HG03060 (cell line): ENCODE measurements at regions not wholly inside any gene's neighbourhood (a gene's known extent, or its start where the extent isn't known, plus 50 kb on each side); places are given as distances from the start of the nearest gene placed in this dataset.
A peak's percentile ranks its signal among the peaks of the same experiment; 100 is the strongest.

ENCODE experiments used
- ATAC-seq: cut with Tn5 transposase; IDR thresholded peaks from one replicate; pipeline ENCODE4 v1.9.1; 2021; ENCODE audit warnings: low read depth, moderate number of reproducible peaks; ENCODE audit not compliant: unreplicated experiment

DNA sequence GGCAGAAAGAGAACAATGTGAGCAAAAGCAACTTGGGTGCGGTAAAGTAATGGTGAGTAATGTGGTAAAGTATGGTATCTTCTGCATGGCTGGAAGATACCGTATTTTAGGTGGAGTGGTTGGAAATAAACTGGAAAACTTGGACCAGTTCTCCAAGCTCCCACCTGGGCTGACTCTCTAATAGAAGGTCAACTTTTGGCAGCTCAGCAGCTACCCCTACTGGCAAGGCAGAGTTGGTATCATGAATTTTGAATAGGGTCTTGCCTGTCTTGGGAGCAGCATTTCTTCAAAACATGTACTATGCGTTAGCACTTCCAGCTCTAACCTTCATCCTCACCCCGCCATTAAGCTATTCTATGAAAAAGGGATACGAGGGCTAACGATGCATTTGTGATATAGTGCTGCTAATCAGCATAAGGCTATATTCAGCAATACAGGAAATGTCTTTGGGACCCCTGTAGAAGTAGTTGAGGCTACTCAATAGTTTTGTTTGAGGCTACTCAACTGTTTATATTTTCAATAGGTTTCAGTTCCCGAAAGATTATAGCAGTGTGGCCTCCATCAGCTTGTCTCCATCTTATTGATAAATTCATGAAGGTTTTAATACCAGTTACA is 276.3 kb upstream of the FAR2 start:
- ATAC-seq = no peak

DNA sequence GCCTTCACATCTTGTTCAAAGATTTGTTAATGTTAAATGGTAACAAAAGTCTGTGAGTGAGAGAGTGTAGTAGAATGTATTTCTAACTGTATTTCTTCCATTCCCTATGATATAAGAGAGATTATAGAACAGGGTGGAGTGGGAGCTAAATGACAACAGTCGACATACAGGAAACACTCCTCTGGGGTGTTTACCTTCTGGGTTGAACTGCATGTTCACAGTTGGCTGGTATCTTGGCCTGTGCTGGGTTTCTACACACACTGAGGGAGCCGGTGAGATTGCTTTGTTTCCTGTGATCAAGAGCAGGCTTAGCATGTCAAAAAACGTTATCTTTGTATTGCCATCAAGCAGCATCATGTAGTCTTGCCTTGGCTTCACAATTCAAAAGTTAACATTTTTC is 274.3 kb upstream of the FAR2 start:
- ATAC-seq = no peak

DNA sequence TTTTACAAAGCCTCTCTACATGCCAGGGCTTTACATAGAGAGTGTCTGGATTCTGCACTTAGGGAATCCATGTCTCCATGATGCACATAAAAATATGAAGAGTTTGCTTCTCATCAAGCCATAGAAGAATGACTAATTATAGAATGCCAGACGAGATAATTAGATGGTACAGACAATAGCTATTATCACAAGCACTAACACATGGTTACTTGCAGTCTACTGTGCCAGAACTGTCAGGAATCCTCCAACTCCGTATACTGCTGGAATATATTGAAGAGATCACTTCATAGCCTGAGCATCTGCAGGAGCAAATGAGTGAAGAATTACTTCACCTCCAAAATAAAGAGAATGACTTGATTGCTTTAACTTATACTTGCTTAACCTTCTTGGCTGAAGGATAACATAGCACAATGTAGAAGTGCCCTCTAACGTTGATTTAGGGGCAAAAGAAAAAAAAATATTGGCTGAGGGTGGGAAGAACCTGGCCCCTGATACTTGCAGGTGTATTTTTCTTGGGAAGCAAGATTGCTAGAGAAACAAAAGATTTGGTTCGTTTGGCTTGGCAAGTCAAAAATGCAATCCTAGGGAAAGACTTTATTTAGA is 272.8 kb upstream of the FAR2 start:
- no peak for ATAC-seq

DNA sequence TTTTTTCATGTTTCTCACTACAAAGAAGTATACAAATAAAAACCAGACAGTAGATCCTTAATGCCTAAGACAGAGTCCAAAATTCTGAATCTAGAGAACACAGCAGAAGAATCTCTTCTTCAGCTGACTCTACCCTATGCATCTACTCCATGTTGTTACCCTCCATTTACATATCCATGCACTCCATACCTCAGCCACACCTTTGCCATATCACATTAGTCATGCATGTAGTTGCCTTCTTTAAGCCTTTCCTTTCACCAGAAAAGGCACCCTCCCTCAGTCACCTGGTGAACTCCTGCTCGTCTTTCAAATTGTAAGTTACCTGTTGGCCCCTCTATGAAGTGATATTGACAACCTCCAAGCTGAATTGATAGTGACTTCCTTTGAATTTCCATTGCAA is 271.2 kb upstream of the FAR2 start:
- no peak for ATAC-seq

DNA sequence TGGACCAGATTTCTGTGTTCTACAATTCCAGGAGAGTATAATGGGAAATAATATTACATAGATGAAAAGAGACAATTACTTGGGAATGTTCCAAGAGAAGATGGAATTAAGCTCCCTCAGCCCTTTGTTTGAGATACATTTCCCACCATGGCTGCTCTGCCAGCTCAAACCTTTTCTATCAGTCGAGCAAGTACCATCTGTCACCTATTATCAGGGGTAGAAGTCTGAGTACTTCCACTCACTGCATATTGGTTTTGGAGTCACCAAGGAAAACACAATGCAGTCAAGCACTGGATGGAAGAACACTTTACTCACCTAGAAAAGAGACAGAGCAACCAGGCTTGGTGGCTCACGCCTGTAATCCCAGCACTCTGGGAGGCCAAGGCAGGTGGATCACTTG is 270.4 kb upstream of the FAR2 start:
- no peak for ATAC-seq

DNA sequence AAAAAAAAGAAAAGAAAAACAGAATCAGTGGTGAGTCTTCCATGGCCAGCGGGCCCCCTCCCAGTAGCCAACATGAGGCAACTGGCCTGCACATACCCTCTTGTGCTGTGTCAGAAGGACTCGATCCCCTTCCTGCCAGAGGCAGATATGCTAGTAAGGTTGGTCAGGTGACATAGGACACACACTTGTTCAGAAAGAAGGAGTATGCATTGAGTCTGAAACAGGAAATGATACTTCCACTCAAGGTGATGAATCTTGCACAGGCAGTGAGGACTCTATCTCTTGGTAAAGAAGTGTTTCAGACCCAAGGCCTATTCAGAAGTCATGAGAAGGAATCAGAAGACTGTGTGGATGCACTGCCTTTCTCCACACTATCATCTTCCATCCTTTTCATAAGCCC is 269.7 kb upstream of the FAR2 start:
- ATAC-seq = peak; percentile 82

DNA sequence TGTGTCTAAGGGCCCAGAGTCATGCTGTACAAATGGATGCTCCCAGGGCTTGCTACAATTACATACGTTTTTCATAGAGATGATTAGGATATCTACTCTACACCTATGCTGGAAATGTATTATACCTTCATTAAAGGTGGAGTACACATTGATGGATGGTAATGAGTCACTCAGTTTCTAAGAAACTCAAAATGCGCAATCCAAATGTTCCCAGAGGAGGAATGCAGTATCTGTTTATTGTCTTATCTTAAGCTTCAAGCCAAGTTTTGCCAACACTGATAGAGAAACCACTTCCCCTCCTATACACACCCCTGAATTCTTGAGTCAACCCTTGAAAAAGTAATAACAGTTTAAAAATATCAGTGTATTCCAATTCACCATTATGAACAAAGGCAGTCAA is 266.6 kb upstream of the FAR2 start:
- ATAC-seq = no peak

DNA sequence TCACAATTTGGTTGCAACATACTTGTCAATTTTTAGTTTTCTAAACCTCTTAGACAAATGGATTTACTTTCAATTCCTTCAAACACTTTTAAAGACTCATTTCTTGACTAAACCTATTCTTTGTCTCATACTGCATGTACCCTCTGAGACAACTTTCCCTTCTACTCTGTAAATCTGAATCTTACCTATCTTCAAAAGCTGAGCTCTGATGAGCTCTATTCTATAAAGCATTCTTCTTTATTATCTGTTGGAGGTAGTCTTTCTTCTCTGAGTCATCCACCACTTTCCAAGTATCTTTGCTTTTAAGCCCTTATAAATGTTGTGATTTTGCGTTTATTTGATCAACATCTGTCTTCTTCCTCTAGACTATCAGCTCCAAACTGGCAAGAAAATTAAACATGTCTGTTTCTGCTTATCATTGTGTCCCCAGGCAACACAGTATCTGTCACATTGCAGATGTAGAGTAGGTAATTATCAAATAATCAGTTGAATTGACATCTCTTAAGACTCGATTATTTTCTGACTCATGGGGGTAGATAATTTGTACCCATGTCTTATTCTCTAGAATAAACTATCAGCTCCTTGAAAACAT is 265.6 kb upstream of the FAR2 start:
- ATAC-seq = no peak

DNA sequence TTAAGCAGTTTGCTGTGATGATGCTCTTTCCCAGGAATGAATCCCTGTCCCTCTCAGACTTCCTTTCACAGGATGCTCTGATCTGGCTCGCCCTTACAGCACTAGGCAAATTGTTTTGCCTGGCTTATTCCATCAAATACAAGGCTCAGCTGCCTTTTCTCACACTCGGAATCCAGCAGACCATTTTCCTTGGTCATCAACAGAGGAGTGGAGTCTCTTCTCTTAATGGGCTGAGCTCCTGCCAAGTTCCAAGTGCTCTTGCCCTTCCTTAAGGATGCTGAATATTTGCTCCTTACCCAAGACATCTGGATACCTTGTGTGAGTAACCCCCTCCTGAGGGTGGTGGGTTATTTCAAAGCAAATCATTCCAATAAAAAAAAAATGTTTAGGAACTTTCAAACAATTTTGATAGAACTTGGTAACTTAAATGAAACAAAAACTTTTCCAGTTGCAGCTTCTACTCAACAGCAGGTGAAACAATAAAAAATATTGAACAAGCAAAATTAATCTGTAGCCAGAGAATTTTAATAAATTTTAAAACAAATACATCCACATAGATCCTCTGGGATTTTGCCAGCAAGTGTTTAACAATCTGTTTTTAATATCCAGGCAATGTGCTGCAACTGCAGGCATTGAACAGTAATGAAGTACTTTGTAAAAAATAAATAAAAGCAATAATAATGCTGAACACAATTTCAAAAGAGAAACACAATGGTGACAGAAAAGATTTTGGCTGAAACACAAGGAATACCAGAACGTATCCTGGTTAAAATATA is 264.0 kb upstream of the FAR2 start:
- ATAC-seq = no peak

DNA sequence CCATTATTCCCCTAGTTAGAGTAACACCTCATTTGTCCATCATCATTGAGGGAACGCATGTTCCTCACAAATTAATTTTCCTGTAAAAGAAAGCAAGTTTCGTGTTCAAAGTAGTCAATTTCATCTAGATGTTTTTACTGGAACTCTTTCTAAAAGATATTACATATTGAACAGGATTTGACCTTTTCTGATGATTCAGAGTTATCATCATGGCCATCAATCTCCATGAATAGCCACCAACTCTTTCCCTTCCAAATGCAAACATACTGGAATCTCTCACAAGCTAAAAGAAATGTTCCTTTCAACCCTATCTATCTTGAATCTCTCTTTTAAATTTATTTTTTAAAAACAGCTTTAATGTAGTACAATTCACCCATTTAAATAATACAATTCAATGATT is 263.1 kb upstream of the FAR2 start:
- no peak for ATAC-seq

DNA sequence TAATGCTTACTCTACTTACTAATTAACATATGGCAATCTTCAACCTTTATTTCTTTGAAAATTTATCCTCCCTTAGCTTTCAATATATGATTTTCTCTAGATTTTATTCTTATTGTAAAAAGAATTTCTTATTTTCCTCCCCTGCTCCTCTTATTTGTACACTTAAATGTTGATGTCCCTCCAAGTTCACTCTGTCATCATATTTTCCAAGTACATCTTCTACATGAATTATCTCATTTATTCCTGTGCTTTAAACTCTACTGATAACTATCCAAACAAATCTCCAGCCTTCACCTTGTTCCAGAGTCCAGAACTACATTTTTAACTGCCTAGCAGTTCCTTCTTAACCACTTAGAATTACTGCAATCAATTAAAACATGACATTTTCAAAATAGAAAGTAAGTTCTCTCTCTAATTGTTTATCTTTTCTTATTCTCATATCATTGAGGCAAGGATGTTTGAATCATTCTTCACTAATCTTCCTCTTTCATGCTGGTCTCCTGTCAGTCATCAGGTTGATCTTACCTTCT is 261.6 kb upstream of the FAR2 start:
- no peak for ATAC-seq

DNA sequence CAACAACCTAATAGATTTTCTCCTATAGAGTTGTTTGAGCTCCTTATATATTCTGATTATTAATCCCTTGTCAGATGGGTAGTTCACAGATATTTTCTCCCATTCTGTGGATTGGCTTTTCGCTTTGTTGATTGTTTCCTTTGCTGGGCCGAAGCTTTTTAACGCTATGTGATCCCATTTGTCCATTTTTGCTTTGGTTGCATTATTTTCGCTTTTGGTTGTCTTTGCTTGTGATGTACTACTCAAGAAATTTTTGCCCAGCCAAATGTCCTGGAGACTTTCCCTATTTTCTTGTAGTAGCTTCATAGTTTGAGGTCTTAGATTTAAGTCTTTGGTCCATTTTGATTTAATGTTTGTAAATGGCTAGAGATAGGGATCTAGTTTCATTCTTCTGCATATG is 258.4 kb upstream of the FAR2 start:
- ATAC-seq = no peak

DNA sequence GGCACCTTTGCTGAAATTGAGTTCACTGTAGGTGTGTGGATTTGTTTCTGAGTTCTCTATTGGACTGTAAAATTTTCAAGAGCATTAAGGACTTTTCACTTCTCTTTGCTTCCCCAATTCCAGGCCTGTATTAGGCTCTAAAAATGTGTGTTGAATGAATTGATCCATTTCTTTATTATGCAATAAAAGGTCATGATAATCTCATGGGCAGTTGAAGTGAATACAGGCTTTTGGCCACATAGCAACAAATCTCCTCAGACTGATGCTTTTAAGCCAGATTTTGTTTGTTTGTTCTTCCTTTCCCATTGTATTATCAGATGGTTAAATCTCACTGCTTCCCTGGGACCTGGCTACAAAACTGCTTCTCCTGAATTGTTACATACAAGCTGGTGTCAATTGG is 258.0 kb upstream of the FAR2 start:
- no peak for ATAC-seq

DNA sequence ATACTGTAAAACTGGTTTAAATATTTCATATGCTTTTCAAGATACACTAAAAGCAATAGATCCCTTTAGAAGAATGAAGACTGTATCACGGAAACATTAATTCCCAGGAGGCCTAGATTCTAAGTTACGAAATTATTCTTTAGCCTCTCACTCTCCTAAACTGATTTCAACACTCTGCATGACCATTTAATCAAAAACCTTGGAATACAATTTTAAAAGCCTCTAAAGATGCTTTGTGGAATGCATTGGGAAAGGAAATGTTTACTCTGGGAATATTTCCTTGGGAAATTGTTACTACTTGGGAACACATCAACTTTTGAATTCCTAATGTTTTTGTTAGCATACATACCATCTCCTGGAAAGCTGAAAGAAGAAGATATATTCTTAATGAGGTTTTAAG is 255.7 kb upstream of the FAR2 start:
- ATAC-seq = no peak

DNA sequence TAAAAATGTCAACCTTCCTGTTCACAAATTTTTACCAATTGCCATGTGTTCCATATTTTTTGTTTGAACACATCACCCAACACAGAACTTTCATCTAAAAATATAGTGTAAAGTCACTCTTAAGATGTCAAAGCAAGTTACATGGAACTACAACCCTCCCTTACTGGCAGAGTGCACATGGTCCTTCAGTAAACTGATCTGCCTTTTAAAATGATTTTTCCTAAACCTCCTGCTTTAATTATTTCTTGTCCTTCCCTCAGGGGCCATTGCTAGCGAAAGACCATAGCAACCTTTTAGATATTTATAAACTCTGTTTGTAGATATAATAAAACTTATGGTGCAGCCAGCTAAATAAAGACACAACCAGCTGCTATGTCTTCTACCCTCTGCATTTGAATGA is 255.2 kb upstream of the FAR2 start:
- ATAC-seq = no peak

DNA sequence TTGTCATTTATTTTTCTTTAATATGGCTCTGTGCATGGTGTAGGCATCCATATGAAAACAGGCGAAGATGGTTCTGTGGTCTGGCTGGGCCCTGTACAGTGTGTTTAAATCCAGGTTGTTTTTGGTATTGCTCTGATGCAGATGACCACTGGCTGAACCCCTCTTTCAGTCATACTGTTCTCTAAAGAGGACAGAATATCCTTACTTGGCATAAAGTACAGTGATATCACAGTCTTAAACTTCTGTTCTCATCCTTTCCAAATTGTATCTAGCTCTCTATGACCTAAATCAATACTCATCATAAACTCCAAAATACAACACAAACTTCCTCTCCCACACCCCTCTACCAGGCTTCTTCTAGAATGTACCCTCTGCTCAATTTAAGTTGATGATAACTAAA is 252.7 kb upstream of the FAR2 start:
- no peak for ATAC-seq

DNA sequence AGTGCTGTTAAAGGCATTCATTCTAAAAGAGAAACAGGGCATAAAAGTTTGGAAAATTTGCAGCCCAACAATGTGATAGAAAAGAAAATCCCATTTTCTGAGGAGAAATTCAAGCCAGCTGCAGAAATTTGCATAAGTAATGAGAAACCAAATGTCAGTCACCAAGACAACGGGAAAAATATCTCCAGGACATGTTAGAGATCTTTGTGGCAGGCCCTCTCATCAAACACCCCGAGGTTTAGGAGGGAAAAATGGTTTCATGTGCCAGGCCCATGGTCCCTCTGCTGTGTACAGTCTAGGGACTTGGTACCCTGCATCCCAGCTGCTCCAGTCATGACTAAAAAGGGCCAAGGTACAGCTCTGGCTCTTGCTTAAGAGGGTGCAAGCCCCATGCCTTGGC is 251.0 kb upstream of the FAR2 start:
- ATAC-seq = no peak

DNA sequence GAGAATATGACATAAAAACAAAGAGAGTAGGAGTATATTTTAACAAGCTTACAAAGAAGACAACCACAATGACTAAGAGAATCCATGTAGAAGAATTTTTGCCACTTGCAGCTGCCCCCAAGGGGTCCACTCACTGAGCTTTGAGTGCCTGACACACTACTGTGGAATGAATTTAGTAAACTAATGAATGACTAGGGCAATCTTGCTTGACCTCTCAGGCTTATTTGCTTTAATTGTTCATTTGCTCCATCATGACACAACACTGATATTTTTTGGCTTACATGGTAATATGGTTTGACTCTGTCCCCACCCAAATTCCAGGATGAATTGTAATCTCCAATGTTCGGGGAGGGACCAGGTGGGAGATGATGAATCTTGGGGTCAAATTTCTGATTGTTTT is 249.1 kb upstream of the FAR2 start:
- no peak for ATAC-seq

DNA sequence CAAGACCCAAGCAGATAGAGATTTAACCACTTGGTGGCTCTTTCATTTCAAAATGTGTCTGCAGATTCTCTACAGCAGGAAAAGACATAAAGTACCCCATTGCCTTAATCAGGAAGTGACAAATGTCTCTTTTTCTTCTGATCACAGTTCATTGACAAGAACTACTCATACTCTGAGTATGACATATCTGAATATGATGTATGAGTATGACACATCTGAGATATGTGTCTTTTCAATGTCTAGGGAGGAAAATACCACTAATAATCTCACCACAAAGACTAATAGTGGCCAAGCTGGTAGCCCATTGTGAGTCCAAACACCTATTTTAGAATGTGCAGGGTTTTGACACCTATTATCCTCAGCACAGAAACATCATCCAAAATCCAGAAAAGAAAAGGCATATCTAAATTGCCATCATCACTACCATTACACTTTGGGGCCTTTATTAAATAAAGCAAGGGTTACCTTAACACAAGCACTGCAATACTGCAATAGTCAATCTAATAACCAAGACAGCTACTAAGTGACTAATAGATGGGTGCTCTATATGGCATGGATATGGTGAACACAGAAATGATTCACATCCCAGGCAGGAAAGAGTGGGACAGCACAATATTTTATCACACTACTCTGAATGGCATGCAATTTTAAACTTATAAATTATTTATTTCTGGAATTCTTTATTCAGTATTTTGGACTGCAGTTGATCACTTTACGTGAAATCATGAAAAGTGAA is 243.7 kb upstream of the FAR2 start:
- ATAC-seq = no peak

DNA sequence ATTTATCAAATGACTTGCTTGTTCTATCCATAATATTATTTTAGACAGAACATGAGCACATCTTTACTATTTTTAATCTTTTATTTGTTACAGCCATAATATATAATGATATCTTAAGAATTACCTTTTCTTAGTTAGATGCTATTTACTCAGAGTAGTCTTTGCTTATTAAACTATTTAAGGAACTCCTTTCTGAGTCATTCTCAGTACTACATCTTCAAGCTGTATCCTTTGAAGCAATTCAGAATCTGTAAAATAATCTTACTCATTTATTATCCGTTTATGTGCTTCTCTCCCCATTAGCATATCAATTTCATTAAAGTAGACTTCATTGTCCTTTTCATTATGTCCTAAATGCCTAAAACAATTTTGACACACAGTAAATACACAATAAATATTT is 240.4 kb upstream of the FAR2 start:
- ATAC-seq = no peak

DNA sequence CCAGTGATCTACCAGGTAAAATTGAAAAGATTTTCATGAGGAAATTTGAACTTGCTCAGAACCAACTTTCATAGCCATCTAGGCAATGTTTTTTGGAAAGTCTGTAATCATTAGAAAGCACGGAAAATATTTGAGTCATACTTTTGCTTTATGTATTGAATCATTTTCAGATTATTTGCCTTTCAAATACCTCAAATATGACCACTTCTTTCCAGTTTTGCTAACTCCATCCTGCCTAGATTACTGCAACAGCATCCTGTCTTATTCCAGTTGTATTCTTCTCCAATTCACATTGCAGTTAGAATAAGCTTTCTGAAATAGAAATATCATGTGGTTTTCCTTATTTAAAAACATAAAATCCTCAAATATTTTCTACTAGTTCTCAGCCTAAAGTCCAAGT is 239.8 kb upstream of the FAR2 start:
- no peak for ATAC-seq
